ENCODE measurements at regions not wholly inside any gene's neighbourhood (a gene's known extent, or its start where the extent isn't known, plus 50 kb on each side); places are given as distances from the start of the nearest gene placed in this dataset.

DNA sequence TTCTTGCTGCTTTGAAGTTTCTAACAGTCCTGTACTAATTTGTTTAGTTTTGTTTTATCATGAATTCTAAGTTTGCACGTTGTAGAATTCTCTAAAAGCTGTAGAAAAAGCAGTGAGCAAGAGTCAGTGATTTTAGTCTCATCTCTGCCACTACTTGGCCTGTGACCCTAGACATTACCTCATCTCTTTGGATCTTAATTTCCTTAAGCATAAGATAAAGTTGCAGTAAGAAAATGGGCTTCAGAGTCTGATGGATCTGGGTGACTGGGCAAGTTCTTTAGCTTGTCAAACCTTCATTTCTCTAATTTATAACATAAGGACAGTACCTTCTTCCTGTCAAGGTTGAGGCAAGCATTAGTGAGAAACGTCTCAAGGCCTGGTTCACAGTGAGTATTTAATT lies 247.9 kb downstream of the DMRT2 start:
- no peaks in the 10 kb centered on the region for H3K9me3 Mint-ChIP-seq
- Histone ChIP-seq H3K4me2 (no peak overlapping the region), H3K27ac (ENCODE audit: low read depth) (no peak overlapping the region), H2AFZ (no peak overlapping the region), H3K4me1 (ENCODE audit: insufficient read depth) (no peaks in the 10 kb centered on the region), H3K36me3 (ENCODE audit: insufficient read depth) (no peaks in the 10 kb centered on the region), H4K20me1 (replicated peaks; ENCODE audit: insufficient read depth) (no peaks in the 10 kb centered on the region), H3K9me2 (ENCODE audit: insufficient read depth) (peaks cover 8% of the 10 kb centered on the region; the same call in 1 of the 2 replicates), H3K27me3 (ENCODE audit: insufficient read depth) (no peaks in the 10 kb centered on the region), H3F3A (replicated peaks; ENCODE audit: low read depth) (no peaks in the 10 kb centered on the region), H3K79me2 (replicated peaks; ENCODE audit: insufficient read depth) (no peaks in the 10 kb centered on the region), H3K4me3 (no peak overlapping the region)
- H3K4me1 Mint-ChIP-seq: 0 out of 3 replicates have a peak, but pooled peaks cover 3% of the 10 kb centered on the region
- DNase-seq (ENCODE audit: low spot score): no peak
- TF ChIP-seq, protein P1, sequence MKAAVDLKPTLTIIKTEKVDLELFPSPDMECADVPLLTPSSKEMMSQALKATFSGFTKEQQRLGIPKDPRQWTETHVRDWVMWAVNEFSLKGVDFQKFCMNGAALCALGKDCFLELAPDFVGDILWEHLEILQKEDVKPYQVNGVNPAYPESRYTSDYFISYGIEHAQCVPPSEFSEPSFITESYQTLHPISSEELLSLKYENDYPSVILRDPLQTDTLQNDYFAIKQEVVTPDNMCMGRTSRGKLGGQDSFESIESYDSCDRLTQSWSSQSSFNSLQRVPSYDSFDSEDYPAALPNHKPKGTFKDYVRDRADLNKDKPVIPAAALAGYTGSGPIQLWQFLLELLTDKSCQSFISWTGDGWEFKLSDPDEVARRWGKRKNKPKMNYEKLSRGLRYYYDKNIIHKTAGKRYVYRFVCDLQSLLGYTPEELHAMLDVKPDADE (IDR thresholded peaks at IDR 0.05): no peak
- TF ChIP-seq, protein P2, sequence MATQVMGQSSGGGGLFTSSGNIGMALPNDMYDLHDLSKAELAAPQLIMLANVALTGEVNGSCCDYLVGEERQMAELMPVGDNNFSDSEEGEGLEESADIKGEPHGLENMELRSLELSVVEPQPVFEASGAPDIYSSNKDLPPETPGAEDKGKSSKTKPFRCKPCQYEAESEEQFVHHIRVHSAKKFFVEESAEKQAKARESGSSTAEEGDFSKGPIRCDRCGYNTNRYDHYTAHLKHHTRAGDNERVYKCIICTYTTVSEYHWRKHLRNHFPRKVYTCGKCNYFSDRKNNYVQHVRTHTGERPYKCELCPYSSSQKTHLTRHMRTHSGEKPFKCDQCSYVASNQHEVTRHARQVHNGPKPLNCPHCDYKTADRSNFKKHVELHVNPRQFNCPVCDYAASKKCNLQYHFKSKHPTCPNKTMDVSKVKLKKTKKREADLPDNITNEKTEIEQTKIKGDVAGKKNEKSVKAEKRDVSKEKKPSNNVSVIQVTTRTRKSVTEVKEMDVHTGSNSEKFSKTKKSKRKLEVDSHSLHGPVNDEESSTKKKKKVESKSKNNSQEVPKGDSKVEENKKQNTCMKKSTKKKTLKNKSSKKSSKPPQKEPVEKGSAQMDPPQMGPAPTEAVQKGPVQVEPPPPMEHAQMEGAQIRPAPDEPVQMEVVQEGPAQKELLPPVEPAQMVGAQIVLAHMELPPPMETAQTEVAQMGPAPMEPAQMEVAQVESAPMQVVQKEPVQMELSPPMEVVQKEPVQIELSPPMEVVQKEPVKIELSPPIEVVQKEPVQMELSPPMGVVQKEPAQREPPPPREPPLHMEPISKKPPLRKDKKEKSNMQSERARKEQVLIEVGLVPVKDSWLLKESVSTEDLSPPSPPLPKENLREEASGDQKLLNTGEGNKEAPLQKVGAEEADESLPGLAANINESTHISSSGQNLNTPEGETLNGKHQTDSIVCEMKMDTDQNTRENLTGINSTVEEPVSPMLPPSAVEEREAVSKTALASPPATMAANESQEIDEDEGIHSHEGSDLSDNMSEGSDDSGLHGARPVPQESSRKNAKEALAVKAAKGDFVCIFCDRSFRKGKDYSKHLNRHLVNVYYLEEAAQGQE (IDR thresholded peaks at IDR 0.05; ENCODE audit: unreplicated experiment): no peak
- TF ChIP-seq EZH2phosphoT487 (IDR thresholded peaks at IDR 0.05; ENCODE audit: unreplicated experiment): no peak
- no peaks in the 10 kb centered on the region for H3K27me3 Mint-ChIP-seq (ENCODE audit: insufficient read depth, low read depth, poor library complexity)
- no peak overlapping the region for H3K27ac Mint-ChIP-seq
- H3K4me3 Mint-ChIP-seq: no peak overlapping the region
- no peak for ATAC-seq
- H3K36me3 Mint-ChIP-seq (ENCODE audit: low read depth): no peaks in the 10 kb centered on the region

DNA sequence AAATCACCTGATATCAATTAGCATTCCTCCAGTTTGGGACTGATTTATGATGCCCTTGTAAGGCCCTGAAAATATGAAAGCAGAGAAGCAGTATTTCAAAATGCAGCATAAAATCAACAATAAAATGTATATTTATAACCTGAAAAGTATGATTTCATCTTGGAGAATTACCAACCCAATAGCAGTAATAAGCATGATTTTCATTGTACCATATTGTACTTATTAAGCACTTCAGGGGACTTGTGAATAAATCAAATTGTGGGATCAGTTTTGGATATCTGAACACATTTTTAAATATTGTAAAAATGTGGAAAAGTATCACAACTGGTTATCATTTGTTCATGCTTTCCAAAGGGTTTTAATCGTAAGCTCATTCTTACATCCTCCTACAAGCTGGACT lies 250.8 kb downstream of the DMRT2 start:
- no peak overlapping the region for H3K4me3 Mint-ChIP-seq
- Histone ChIP-seq H3F3A (replicated peaks; ENCODE audit: low read depth) (no peaks in the 10 kb centered on the region), H2AFZ (no peak overlapping the region), H4K20me1 (replicated peaks; ENCODE audit: insufficient read depth) (no peaks in the 10 kb centered on the region), H3K4me2 (no peak overlapping the region), H3K4me1 (ENCODE audit: insufficient read depth) (no peaks in the 10 kb centered on the region), H3K27ac (ENCODE audit: low read depth) (no peak overlapping the region), H3K27me3 (ENCODE audit: insufficient read depth) (no peaks in the 10 kb centered on the region), H3K79me2 (replicated peaks; ENCODE audit: insufficient read depth) (no peaks in the 10 kb centered on the region), H3K9me2 (ENCODE audit: insufficient read depth) (peaks cover 9% of the 10 kb centered on the region; the same call in 1 of the 2 replicates), H3K36me3 (ENCODE audit: insufficient read depth) (no peaks in the 10 kb centered on the region), H3K4me3 (no peak overlapping the region)
- H3K36me3 Mint-ChIP-seq (ENCODE audit: low read depth): no peaks in the 10 kb centered on the region
- TF ChIP-seq ZNF331 (CRISPR knock-in tag; IDR thresholded peaks at IDR 0.05; ENCODE audit: low read depth) (no peak), POLR2AphosphoS5 (IDR thresholded peaks at IDR 0.05; ENCODE audit: low read depth) (no peak), STAT1 (IDR thresholded peaks at IDR 0.05; ENCODE audit: unreplicated experiment) (no peak), NANOG (IDR thresholded peaks at IDR 0.05; ENCODE audit: borderline replicate concordance) (no peak), CREB1 (CRISPR knock-in tag; IDR thresholded peaks at IDR 0.05; ENCODE audit: low read depth) (no peak), EZH2 (IDR thresholded peaks at IDR 0.05; ENCODE audit: low read depth, unreplicated experiment) (no peak), ZNF114 (CRISPR knock-in tag; IDR thresholded peaks at IDR 0.05) (no peak)
- TF ChIP-seq, protein P1 (IDR thresholded peaks at IDR 0.05): no peak
- no peaks in the 10 kb centered on the region for H3K27me3 Mint-ChIP-seq (ENCODE audit: insufficient read depth, low read depth, poor library complexity)
- no peaks in the 10 kb centered on the region for H3K9me3 Mint-ChIP-seq
- DNase-seq (ENCODE audit: low spot score): no peak
- no peak overlapping the region for H3K27ac Mint-ChIP-seq
- no peak for ATAC-seq
- peaks cover 3% of the 10 kb centered on the region; the same call in 1 of the 3 replicates for H3K4me1 Mint-ChIP-seq

All from GM23338 (cell line).